SK-N-SH (cell line): ENCODE measurements at regions not wholly inside any gene's neighbourhood (a gene's known extent, or its start where the extent isn't known, plus 50 kb on each side); places are given as distances from the start of the nearest gene placed in this dataset.

ENCODE experiments used
- CTCF ChIA-PET: fragments of 300-600, 350-600 bp; formaldehyde crosslinking; extraction: SDS; loops from one replicate; lab custom pipeline; 2021; lab: Yijun Ruan, JAX
- POLR2A ChIA-PET: fragments of 350-600 bp; sonication (Branson Sonifier 250); formaldehyde crosslinking; extraction: SDS; loops from one replicate; lab custom pipeline; 2020; ENCODE audit warnings: antibody characterized with exemption, inconsistent platforms; lab: Yijun Ruan, JAX
- DNase-seq: peaks from one replicate; pipeline ENCODE4 v3.0.0; 2012
- H2AFZ ChIP-seq: fragments of 200-600 bp; sonication (generic); 2 replicates; pipeline ENCODE4 v1.8.1; 2016; ENCODE audit warnings: antibody characterized with exemption, mild to moderate bottlenecking, low read depth
- H3F3A ChIP-seq: fragments of 200-600 bp; sonication (generic); replicated peaks from 2 replicates; pipeline ENCODE3; 2016; ENCODE audit warnings: antibody characterized with exemption, mild to moderate bottlenecking; ENCODE audit not compliant: insufficient read depth
- H3K27ac ChIP-seq, 2 experiments: fragments of 200-500 bp in 1 of 2; fragments of 200-600 bp in 1 of 2; sonication (Bioruptor generic) in 1 of 2; sonication (generic), shearing (Covaris generic) in 1 of 2; 2 replicates each; pipeline versions ENCODE4 v1.5.1 to v1.6.1; 2014 to 2016; ENCODE audit warnings: low read depth in 2 of 2, inconsistent platforms in 1 of 2, low read length in 1 of 2, mild to moderate bottlenecking in 1 of 2, mixed read lengths in 1 of 2
- H3K27me3 ChIP-seq: fragments of 200-600 bp; sonication (generic), shearing (Covaris generic); 2 replicates; pipeline ENCODE4 v1.6.1; 2016; ENCODE audit warnings: mixed run types; ENCODE audit not compliant: insufficient read depth
- H3K36me3 ChIP-seq, 2 experiments: fragments of 200-500 bp in 1 of 2; fragments of 200-600 bp in 1 of 2; sonication (Bioruptor generic) in 1 of 2; sonication (generic) in 1 of 2; replicated peaks in 1 of 2; 2 replicates each; pipeline versions ENCODE3 to v1.5.1; 2014 to 2016; ENCODE audit warnings: low read length in 1 of 2, mild to moderate bottlenecking in 1 of 2; ENCODE audit not compliant: insufficient read depth in 2 of 2, control insufficient read depth in 1 of 2
- H3K4me1 ChIP-seq, 2 experiments: fragments of 200-500 bp in 1 of 2; fragments of 200-600 bp in 1 of 2; sonication (Bioruptor generic) in 1 of 2; sonication (generic), shearing (Covaris generic) in 1 of 2; 2 replicates each; pipeline versions ENCODE4 v1.5.1 to v1.6.1; 2014 to 2016; ENCODE audit warnings: low read depth in 1 of 2, low read length in 1 of 2, mixed run types in 1 of 2; ENCODE audit not compliant: insufficient read depth in 2 of 2, control insufficient read depth in 1 of 2
- H3K4me2 ChIP-seq: fragments of 200-600 bp; sonication (generic), shearing (Covaris generic); 2 replicates; pipeline ENCODE4 v1.6.1; 2017; ENCODE audit warnings: mixed run types
- H3K4me3 ChIP-seq, 2 experiments: fragments of 200-500 bp in 1 of 2; fragments of 200-600 bp in 1 of 2; sonication (Bioruptor generic) in 1 of 2; sonication (generic), shearing (Covaris generic) in 1 of 2; 2 replicates each; pipeline versions ENCODE4 v1.5.1 to v1.8.1; 2014 to 2016; ENCODE audit warnings: low read depth in 2 of 2, inconsistent platforms in 1 of 2, low read length in 1 of 2, mild to moderate bottlenecking in 1 of 2, mixed read lengths in 1 of 2, moderate library complexity in 1 of 2
- H3K79me2 ChIP-seq: fragments of 200-600 bp; sonication (generic); 2 replicates; pipeline ENCODE4 v1.8.1; 2017; ENCODE audit warnings: mild to moderate bottlenecking; ENCODE audit not compliant: insufficient read depth
- H3K9ac ChIP-seq: fragments of 200-600 bp; sonication (generic); 2 replicates; pipeline ENCODE4 v1.6.1; 2017; ENCODE audit warnings: mixed run types
- H3K9me2 ChIP-seq: fragments of 200-600 bp; sonication (generic); 2 replicates; pipeline ENCODE4 v1.6.1; 2017; ENCODE audit warnings: mixed run types
- H3K9me3 ChIP-seq: fragments of 200-600 bp; sonication (generic); 2 replicates; pipeline ENCODE4 v1.6.1; 2017; ENCODE audit warnings: mixed run types, mild to moderate bottlenecking, moderate library complexity
- H4K20me1 ChIP-seq: fragments of 200-600 bp; sonication (generic); 2 replicates; pipeline ENCODE4 v1.6.1; 2017; ENCODE audit warnings: mild to moderate bottlenecking, mixed run types; ENCODE audit not compliant: insufficient read depth
- CHD2 ChIP-seq: fragments of 150-350 bp; IDR thresholded peaks from 2 replicates; pipeline ENCODE4 v1.6.1; 2018; ENCODE audit warnings: low read length; ENCODE audit not compliant: partially characterized antibody
- EP300 ChIP-seq, 2 experiments: IDR thresholded peaks; 2 replicates each; pipeline versions ENCODE4 v1.4.0 to v1.6.1; 2012; ENCODE audit warnings: borderline replicate concordance in 1 of 2, low read depth in 1 of 2, low read length in 1 of 2
- EZH2phosphoT487 ChIP-seq: fragments of 200-600 bp; sonication (generic); IDR thresholded peaks from 2 replicates; pipeline ENCODE4 v1.6.1; 2017; ENCODE audit warnings: low read depth, mixed run types, mild to moderate bottlenecking, antibody characterized with exemption, moderate library complexity, borderline replicate concordance
- FOSL2 ChIP-seq: IDR thresholded peaks from 2 replicates; pipeline ENCODE4 v1.4.0; 2012; ENCODE audit warnings: low read depth, mild to moderate bottlenecking, moderate library complexity, borderline replicate concordance
- FOXJ3 ChIP-seq: sonication (generic); formaldehyde crosslinking; IDR thresholded peaks from 2 replicates; pipeline ENCODE4 v1.5.1; 2020; ENCODE audit warnings: mild to moderate bottlenecking, missing genetic modification reagents
- FOXM1 ChIP-seq: IDR thresholded peaks from 2 replicates; pipeline ENCODE4 v1.4.0; 2012; ENCODE audit warnings: low read depth, mild to moderate bottlenecking
- GABPA ChIP-seq: IDR thresholded peaks from 2 replicates; pipeline ENCODE4 v1.4.0; 2012; ENCODE audit warnings: low read depth, mild to moderate bottlenecking
- MXI1 ChIP-seq: IDR thresholded peaks from 2 replicates; pipeline ENCODE4 v1.6.1; 2012; ENCODE audit warnings: mild to moderate bottlenecking, low read depth, low read length, improper control_type of control experiment
- NRF1 ChIP-seq: IDR thresholded peaks from 2 replicates; pipeline ENCODE4 v1.6.1; 2012; ENCODE audit warnings: low read depth, mild to moderate bottlenecking, low read length
- RAD21 ChIP-seq: IDR thresholded peaks from 2 replicates; pipeline ENCODE4 v1.6.1; 2012; ENCODE audit warnings: mild to moderate bottlenecking, low read length
- RFX5 ChIP-seq: IDR thresholded peaks from 2 replicates; pipeline ENCODE4 v1.6.1; 2012; ENCODE audit warnings: mild to moderate bottlenecking, improper control_type of control experiment, low read length
- TCF12 ChIP-seq: IDR thresholded peaks from 2 replicates; pipeline ENCODE4 v1.4.0; 2012
- WGBS: methylation state at CpG from one replicate; pipeline ENCODE4 v1.1.6; 2017; ENCODE audit warnings: low lambda C conversion rate; 5-methylcytosine and 5-hydroxymethylcytosine counted together
- TF ChIP-seq, protein P1 (sequence below): IDR thresholded peaks from 2 replicates; pipeline ENCODE4 v1.6.1; 2012; ENCODE audit warnings: mild to moderate bottlenecking, low read depth, low read length, moderate library complexity
- TF ChIP-seq, protein P2 (sequence below): IDR thresholded peaks from 2 replicates; pipeline ENCODE4 v1.4.0; 2012; ENCODE audit warnings: low read depth, borderline replicate concordance
- TF ChIP-seq, protein P3 (sequence below): IDR thresholded peaks from 2 replicates; pipeline ENCODE4 v1.4.0; 2012; ENCODE audit warnings: low read depth
- TF ChIP-seq, protein P4 (sequence below): fragments of 150-350 bp; IDR thresholded peaks from 2 replicates; pipeline ENCODE4 v1.6.1; 2017; ENCODE audit warnings: antibody characterized with exemption, low read length, low read depth, borderline replicate concordance
- TF ChIP-seq, protein P5 (sequence below): IDR thresholded peaks from 2 replicates; pipeline ENCODE4 v1.4.0; 2012; ENCODE audit warnings: low read depth, borderline replicate concordance
- TF ChIP-seq, protein P6 (sequence below): fragments of 200-600 bp; sonication (generic); IDR thresholded peaks from 2 replicates; pipeline ENCODE4 v1.6.1; 2017; ENCODE audit warnings: antibody characterized with exemption, mild to moderate bottlenecking, moderate library complexity
- TF ChIP-seq, protein P7 (sequence below): IDR thresholded peaks from 2 replicates; pipeline ENCODE4; 2012

DNA sequence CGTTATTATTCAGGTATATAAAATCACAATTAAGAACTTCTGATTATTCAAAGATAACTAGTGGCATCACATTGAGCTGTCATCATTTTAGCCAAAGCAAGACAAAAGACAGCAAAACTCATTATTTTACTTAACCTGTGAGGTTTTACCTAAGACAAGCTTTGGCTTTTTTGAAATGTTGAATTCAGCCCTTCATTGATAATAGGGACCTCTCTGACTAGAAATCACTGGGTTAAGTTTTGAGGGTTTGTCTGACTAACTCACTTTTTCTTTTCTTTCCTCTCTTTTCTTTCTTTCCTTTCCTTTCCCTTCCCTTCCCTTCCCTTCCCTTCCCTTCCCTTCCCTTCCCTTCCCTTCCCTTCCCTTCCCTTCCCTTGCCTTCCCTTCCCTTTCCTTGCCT lies 244.2 kb downstream of the GRXCR1 start:
- Histone ChIP-seq H3K79me2 (no peaks in the 10 kb centered on the region), H3K36me3 (no peaks in the 10 kb centered on the region), H4K20me1 (no peaks in the 10 kb centered on the region), H3F3A (no peaks in the 10 kb centered on the region), H3K9ac (no peak overlapping the region), H3K4me2 (no peak overlapping the region), H3K27ac (no peak overlapping the region), H3K27me3 (no peaks in the 10 kb centered on the region), H3K4me1 (no peaks in the 10 kb centered on the region), H3K9me2 (no peaks in the 10 kb centered on the region), H3K9me3 (no peaks in the 10 kb centered on the region), H3K4me3 (no peak overlapping the region), H2AFZ (no peak overlapping the region)
- TF ChIP-seq GABPA (no peak), EZH2phosphoT487 (no peak), FOSL2 (no peak), FOXJ3 (no peak), CHD2 (no peak), TCF12 (no peak), EP300 (IDR thresholded peaks at IDR 0.05; ENCODE audit: borderline replicate concordance in 1 of 2, low read depth in 1 of 2, low read length in 1 of 2) (no peak), NRF1 (no peak), MXI1 (no peak), RAD21 (no peak), FOXM1 (no peak), RFX5 (no peak)
- TF ChIP-seq, protein P1, sequence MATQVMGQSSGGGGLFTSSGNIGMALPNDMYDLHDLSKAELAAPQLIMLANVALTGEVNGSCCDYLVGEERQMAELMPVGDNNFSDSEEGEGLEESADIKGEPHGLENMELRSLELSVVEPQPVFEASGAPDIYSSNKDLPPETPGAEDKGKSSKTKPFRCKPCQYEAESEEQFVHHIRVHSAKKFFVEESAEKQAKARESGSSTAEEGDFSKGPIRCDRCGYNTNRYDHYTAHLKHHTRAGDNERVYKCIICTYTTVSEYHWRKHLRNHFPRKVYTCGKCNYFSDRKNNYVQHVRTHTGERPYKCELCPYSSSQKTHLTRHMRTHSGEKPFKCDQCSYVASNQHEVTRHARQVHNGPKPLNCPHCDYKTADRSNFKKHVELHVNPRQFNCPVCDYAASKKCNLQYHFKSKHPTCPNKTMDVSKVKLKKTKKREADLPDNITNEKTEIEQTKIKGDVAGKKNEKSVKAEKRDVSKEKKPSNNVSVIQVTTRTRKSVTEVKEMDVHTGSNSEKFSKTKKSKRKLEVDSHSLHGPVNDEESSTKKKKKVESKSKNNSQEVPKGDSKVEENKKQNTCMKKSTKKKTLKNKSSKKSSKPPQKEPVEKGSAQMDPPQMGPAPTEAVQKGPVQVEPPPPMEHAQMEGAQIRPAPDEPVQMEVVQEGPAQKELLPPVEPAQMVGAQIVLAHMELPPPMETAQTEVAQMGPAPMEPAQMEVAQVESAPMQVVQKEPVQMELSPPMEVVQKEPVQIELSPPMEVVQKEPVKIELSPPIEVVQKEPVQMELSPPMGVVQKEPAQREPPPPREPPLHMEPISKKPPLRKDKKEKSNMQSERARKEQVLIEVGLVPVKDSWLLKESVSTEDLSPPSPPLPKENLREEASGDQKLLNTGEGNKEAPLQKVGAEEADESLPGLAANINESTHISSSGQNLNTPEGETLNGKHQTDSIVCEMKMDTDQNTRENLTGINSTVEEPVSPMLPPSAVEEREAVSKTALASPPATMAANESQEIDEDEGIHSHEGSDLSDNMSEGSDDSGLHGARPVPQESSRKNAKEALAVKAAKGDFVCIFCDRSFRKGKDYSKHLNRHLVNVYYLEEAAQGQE: no peak
- TF ChIP-seq, protein P2, sequence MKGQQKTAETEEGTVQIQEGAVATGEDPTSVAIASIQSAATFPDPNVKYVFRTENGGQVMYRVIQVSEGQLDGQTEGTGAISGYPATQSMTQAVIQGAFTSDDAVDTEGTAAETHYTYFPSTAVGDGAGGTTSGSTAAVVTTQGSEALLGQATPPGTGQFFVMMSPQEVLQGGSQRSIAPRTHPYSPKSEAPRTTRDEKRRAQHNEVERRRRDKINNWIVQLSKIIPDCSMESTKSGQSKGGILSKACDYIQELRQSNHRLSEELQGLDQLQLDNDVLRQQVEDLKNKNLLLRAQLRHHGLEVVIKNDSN: no peak
- TF ChIP-seq, protein P3, sequence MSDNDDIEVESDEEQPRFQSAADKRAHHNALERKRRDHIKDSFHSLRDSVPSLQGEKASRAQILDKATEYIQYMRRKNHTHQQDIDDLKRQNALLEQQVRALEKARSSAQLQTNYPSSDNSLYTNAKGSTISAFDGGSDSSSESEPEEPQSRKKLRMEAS: no peak
- TF ChIP-seq, protein P4, sequence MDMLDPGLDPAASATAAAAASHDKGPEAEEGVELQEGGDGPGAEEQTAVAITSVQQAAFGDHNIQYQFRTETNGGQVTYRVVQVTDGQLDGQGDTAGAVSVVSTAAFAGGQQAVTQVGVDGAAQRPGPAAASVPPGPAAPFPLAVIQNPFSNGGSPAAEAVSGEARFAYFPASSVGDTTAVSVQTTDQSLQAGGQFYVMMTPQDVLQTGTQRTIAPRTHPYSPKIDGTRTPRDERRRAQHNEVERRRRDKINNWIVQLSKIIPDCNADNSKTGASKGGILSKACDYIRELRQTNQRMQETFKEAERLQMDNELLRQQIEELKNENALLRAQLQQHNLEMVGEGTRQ: no peak
- TF ChIP-seq, protein P5, sequence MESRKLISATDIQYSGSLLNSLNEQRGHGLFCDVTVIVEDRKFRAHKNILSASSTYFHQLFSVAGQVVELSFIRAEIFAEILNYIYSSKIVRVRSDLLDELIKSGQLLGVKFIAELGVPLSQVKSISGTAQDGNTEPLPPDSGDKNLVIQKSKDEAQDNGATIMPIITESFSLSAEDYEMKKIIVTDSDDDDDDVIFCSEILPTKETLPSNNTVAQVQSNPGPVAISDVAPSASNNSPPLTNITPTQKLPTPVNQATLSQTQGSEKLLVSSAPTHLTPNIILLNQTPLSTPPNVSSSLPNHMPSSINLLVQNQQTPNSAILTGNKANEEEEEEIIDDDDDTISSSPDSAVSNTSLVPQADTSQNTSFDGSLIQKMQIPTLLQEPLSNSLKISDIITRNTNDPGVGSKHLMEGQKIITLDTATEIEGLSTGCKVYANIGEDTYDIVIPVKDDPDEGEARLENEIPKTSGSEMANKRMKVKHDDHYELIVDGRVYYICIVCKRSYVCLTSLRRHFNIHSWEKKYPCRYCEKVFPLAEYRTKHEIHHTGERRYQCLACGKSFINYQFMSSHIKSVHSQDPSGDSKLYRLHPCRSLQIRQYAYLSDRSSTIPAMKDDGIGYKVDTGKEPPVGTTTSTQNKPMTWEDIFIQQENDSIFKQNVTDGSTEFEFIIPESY: no peak
- TF ChIP-seq, protein P6, sequence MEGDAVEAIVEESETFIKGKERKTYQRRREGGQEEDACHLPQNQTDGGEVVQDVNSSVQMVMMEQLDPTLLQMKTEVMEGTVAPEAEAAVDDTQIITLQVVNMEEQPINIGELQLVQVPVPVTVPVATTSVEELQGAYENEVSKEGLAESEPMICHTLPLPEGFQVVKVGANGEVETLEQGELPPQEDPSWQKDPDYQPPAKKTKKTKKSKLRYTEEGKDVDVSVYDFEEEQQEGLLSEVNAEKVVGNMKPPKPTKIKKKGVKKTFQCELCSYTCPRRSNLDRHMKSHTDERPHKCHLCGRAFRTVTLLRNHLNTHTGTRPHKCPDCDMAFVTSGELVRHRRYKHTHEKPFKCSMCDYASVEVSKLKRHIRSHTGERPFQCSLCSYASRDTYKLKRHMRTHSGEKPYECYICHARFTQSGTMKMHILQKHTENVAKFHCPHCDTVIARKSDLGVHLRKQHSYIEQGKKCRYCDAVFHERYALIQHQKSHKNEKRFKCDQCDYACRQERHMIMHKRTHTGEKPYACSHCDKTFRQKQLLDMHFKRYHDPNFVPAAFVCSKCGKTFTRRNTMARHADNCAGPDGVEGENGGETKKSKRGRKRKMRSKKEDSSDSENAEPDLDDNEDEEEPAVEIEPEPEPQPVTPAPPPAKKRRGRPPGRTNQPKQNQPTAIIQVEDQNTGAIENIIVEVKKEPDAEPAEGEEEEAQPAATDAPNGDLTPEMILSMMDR: no peak
- TF ChIP-seq, protein P7, sequence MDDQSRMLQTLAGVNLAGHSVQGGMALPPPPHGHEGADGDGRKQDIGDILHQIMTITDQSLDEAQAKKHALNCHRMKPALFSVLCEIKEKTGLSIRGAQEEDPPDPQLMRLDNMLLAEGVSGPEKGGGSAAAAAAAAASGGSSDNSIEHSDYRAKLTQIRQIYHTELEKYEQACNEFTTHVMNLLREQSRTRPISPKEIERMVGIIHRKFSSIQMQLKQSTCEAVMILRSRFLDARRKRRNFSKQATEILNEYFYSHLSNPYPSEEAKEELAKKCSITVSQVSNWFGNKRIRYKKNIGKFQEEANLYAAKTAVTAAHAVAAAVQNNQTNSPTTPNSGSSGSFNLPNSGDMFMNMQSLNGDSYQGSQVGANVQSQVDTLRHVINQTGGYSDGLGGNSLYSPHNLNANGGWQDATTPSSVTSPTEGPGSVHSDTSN: no peak
- WGBS: 0% methylated on average over 1 of the region's 1 CpG
- DNase-seq: no peak
- ChIA-PET CTCF (no interaction called here), POLR2A (no interaction called here)
